ENCODE measurements at regions not wholly inside any gene's neighbourhood (a gene's known extent, or its start where the extent isn't known, plus 50 kb on each side); places are given as distances from the start of the nearest gene placed in this dataset.

- H3K27me3 Mint-ChIP-seq (ENCODE audit: low read depth), result no peaks in the 10 kb centered on the region
- intact Hi-C loops (cut with micrococcal nuclease), result no loop called here
- peaks cover 2% of the 10 kb centered on the region for H3K9me3 Mint-ChIP-seq
- no peak overlapping the region for H3K27ac Mint-ChIP-seq
- DNase-seq, result no peak
- H3K4me1 Mint-ChIP-seq (ENCODE audit: low read depth), result no peaks in the 10 kb centered on the region
- H3K36me3 Mint-ChIP-seq (ENCODE audit: low read depth), result no peaks in the 10 kb centered on the region
- no peak overlapping the region for H3K4me3 Mint-ChIP-seq
- CTCF ChIA-PET, result no interaction called here
These were observed 133.0 kb upstream of the PLCB4 start for GRCh38 chr20:8935878-8936277.

- Mint-ChIP-seq H3K27ac (no peak overlapping the region), H3K4me3 (no peak overlapping the region), H3K4me1 (ENCODE audit: low read depth) (no peaks in the 10 kb centered on the region), H3K27me3 (ENCODE audit: low read depth) (no peaks in the 10 kb centered on the region), H3K36me3 (ENCODE audit: low read depth) (no peaks in the 10 kb centered on the region), H3K9me3 (peaks cover 2% of the 10 kb centered on the region)
- no peak for DNase-seq
- intact Hi-C loops (cut with micrococcal nuclease), result no loop called here
- CTCF ChIA-PET, result no interaction called here
These were observed 130.4 kb upstream of the PLCB4 start for GRCh38 chr20:8938532-8938931.

GRCh38 chr20:8940326-8940725, 128.6 kb upstream of the PLCB4 start:
- H3K27me3 Mint-ChIP-seq (ENCODE audit: low read depth), result no peaks in the 10 kb centered on the region
- H3K27ac Mint-ChIP-seq, result no peak overlapping the region
- CTCF ChIA-PET, result no interaction called here
- intact Hi-C loops (cut with micrococcal nuclease), result no loop called here
- no peaks in the 10 kb centered on the region for H3K4me1 Mint-ChIP-seq (ENCODE audit: low read depth)
- H3K36me3 Mint-ChIP-seq (ENCODE audit: low read depth), result no peaks in the 10 kb centered on the region
- no peak for DNase-seq
- H3K9me3 Mint-ChIP-seq, result peaks cover 2% of the 10 kb centered on the region
- H3K4me3 Mint-ChIP-seq, result no peak overlapping the region

- intact Hi-C loops (cut with micrococcal nuclease), result no loop called here
- no peaks in the 10 kb centered on the region for H3K36me3 Mint-ChIP-seq (ENCODE audit: low read depth)
- H3K4me1 Mint-ChIP-seq (ENCODE audit: low read depth), result no peaks in the 10 kb centered on the region
- CTCF ChIA-PET, result no interaction called here
- no peak for DNase-seq
- no peak overlapping the region for H3K27ac Mint-ChIP-seq
- no peaks in the 10 kb centered on the region for H3K9me3 Mint-ChIP-seq
- H3K27me3 Mint-ChIP-seq (ENCODE audit: low read depth), result no peaks in the 10 kb centered on the region
- no peak overlapping the region for H3K4me3 Mint-ChIP-seq
These were observed 125.3 kb upstream of the PLCB4 start for GRCh38 chr20:8943631-8944030.

- Mint-ChIP-seq H3K4me1 (ENCODE audit: low read depth) (no peaks in the 10 kb centered on the region), H3K9me3 (no peaks in the 10 kb centered on the region), H3K36me3 (ENCODE audit: low read depth) (no peaks in the 10 kb centered on the region), H3K4me3 (no peak overlapping the region), H3K27ac (no peak overlapping the region), H3K27me3 (ENCODE audit: low read depth) (no peaks in the 10 kb centered on the region)
- CTCF ChIA-PET, result no interaction called here
- DNase-seq, result no peak
- intact Hi-C loops (cut with micrococcal nuclease), result no loop called here
These were observed 122.6 kb upstream of the PLCB4 start for GRCh38 chr20:8946036-8946940.

- intact Hi-C loops (cut with micrococcal nuclease), result no loop called here
- Mint-ChIP-seq H3K9me3 (no peaks in the 10 kb centered on the region), H3K36me3 (ENCODE audit: low read depth) (no peaks in the 10 kb centered on the region), H3K27ac (no peak overlapping the region), H3K27me3 (ENCODE audit: low read depth) (no peaks in the 10 kb centered on the region), H3K4me1 (ENCODE audit: low read depth) (no peaks in the 10 kb centered on the region), H3K4me3 (no peak overlapping the region)
- CTCF ChIA-PET, result no interaction called here
- no peak for DNase-seq
These were observed 120.4 kb upstream of the PLCB4 start for GRCh38 chr20:8948442-8949020.

- H3K36me3 Mint-ChIP-seq (ENCODE audit: low read depth), result no peaks in the 10 kb centered on the region
- CTCF ChIA-PET, result no interaction called here
- H3K9me3 Mint-ChIP-seq, result no peaks in the 10 kb centered on the region
- intact Hi-C loops (cut with micrococcal nuclease), result no loop called here
- no peaks in the 10 kb centered on the region for H3K27me3 Mint-ChIP-seq (ENCODE audit: low read depth)
- H3K27ac Mint-ChIP-seq, result no peak overlapping the region
- no peak overlapping the region for H3K4me3 Mint-ChIP-seq
- H3K4me1 Mint-ChIP-seq (ENCODE audit: low read depth), result no peaks in the 10 kb centered on the region
- no peak for DNase-seq
These were observed 117.7 kb upstream of the PLCB4 start for GRCh38 chr20:8951164-8951563.

GRCh38 chr20:8952721-8953120, 116.2 kb upstream of the PLCB4 start:
- CTCF ChIA-PET, result no interaction called here
- DNase-seq, result no peak
- no peak overlapping the region for H3K27ac Mint-ChIP-seq
- no peaks in the 10 kb centered on the region for H3K36me3 Mint-ChIP-seq (ENCODE audit: low read depth)
- no peak overlapping the region for H3K4me3 Mint-ChIP-seq
- H3K9me3 Mint-ChIP-seq, result no peaks in the 10 kb centered on the region
- intact Hi-C loops (cut with micrococcal nuclease), result no loop called here
- H3K27me3 Mint-ChIP-seq (ENCODE audit: low read depth), result no peaks in the 10 kb centered on the region
- H3K4me1 Mint-ChIP-seq (ENCODE audit: low read depth), result no peaks in the 10 kb centered on the region

- CTCF ChIA-PET, result no interaction called here
These were observed 115.6 kb upstream of the PLCB4 start for GRCh38 chr20:8953300-8953699.

GRCh38 chr20:8960241-8960640, 108.6 kb upstream of the PLCB4 start:
- Mint-ChIP-seq H3K27ac (no peak overlapping the region), H3K27me3 (ENCODE audit: low read depth) (peaks cover 2% of the 10 kb centered on the region), H3K36me3 (ENCODE audit: low read depth) (no peaks in the 10 kb centered on the region), H3K9me3 (no peaks in the 10 kb centered on the region), H3K4me3 (no peak overlapping the region), H3K4me1 (ENCODE audit: low read depth) (no peaks in the 10 kb centered on the region)
- intact Hi-C loops (cut with micrococcal nuclease), result no loop called here
- no peak for DNase-seq
- CTCF ChIA-PET, result no interaction called here

More at GRCh38 chr20:8953300-8953699, 115.6 kb upstream of the PLCB4 start:
- H3K27ac Mint-ChIP-seq, result no peak overlapping the region
- no peaks in the 10 kb centered on the region for H3K36me3 Mint-ChIP-seq (ENCODE audit: low read depth)
- intact Hi-C loops (cut with micrococcal nuclease), result no loop called here
- no peaks in the 10 kb centered on the region for H3K9me3 Mint-ChIP-seq
- DNase-seq, result no peak
- H3K4me1 Mint-ChIP-seq (ENCODE audit: low read depth), result no peaks in the 10 kb centered on the region
- H3K4me3 Mint-ChIP-seq, result no peak overlapping the region
- no peaks in the 10 kb centered on the region for H3K27me3 Mint-ChIP-seq (ENCODE audit: low read depth)

- CTCF ChIA-PET, result no interaction called here
- Mint-ChIP-seq H3K4me3 (no peak overlapping the region), H3K27ac (no peak overlapping the region), H3K36me3 (ENCODE audit: low read depth) (no peaks in the 10 kb centered on the region), H3K4me1 (ENCODE audit: low read depth) (no peaks in the 10 kb centered on the region), H3K9me3 (peaks cover 2% of the 10 kb centered on the region), H3K27me3 (ENCODE audit: low read depth) (peaks cover 2% of the 10 kb centered on the region)
- no peak for DNase-seq
- intact Hi-C loops (cut with micrococcal nuclease), result no loop called here
These were observed 105.6 kb upstream of the PLCB4 start for GRCh38 chr20:8963330-8963729.

- Mint-ChIP-seq H3K4me1 (ENCODE audit: low read depth) (no peaks in the 10 kb centered on the region), H3K4me3 (no peak overlapping the region), H3K27ac (no peak overlapping the region), H3K9me3 (peaks cover 6% of the 10 kb centered on the region), H3K27me3 (ENCODE audit: low read depth) (peaks cover 2% of the 10 kb centered on the region), H3K36me3 (ENCODE audit: low read depth) (no peaks in the 10 kb centered on the region)
- no peak for DNase-seq
- intact Hi-C loops (cut with micrococcal nuclease), result no loop called here
- CTCF ChIA-PET, result interaction anchor here (0.8 kb wide), 1 partner anchor 50 kb away, joined by 3 read pairs; no protein-coding TSS in a partner anchor
These were observed 103.8 kb upstream of the PLCB4 start for GRCh38 chr20:8964959-8965562.
